ENCODE measurements at regions not wholly inside any gene's neighbourhood (a gene's known extent, or its start where the extent isn't known, plus 50 kb on each side); places are given as distances from the start of the nearest gene placed in this dataset.

- Histone ChIP-seq H3K4me1 (ENCODE audit: control insufficient read depth, extremely low read depth, insufficient read depth, low read length) (no peaks in the 10 kb centered on the region), H2AFZ (ENCODE audit: low read length) (no peak overlapping the region), H3K27me3 (ENCODE audit: control insufficient read depth, insufficient read depth, low read length) (peaks cover 11% of the 10 kb centered on the region), H4K20me1 (ENCODE audit: control insufficient read depth, extremely low read depth, insufficient read depth, low read length) (no peaks in the 10 kb centered on the region), H3K4me3 (replicated peaks in 1 of 4; ENCODE audit: control extremely low read depth in 1 of 4, insufficient read depth in 1 of 4, low read depth in 3 of 4, low read length in 4 of 4) (no peak overlapping the region), H3K9me3 (ENCODE audit: control insufficient read depth, insufficient read depth, low read depth, low read length) (no peaks in the 10 kb centered on the region), H3K4me2 (ENCODE audit: extremely low read depth, insufficient read depth, low read length) (no peak overlapping the region), H3K27ac (ENCODE audit: insufficient read depth, low read length) (no peak overlapping the region), H3K36me3 (ENCODE audit: control insufficient read depth, insufficient read depth, low read length) (no peaks in the 10 kb centered on the region), H3K79me2 (ENCODE audit: control insufficient read depth, insufficient read depth, low read length) (no peaks in the 10 kb centered on the region), H3K9ac (ENCODE audit: insufficient read depth, low read length) (no peak overlapping the region)
- TF ChIP-seq EZH2 (IDR thresholded peaks at IDR 0.05; ENCODE audit: low read length, missing control alignments), result no peak
- TF ChIP-seq CTCF (conservative IDR thresholded peaks at IDR 0.05 in 1 of 2, IDR thresholded peaks at IDR 0.05 in 1 of 2; ENCODE audit: low read depth in 1 of 2, low read length in 2 of 2), result no peak
- DNase-seq (ENCODE audit: low read depth in 2 of 2), result no peak
Observed at GRCh38 chr3:99066863-99067262, 165.4 kb upstream of the DCBLD2 start.

DNA sequence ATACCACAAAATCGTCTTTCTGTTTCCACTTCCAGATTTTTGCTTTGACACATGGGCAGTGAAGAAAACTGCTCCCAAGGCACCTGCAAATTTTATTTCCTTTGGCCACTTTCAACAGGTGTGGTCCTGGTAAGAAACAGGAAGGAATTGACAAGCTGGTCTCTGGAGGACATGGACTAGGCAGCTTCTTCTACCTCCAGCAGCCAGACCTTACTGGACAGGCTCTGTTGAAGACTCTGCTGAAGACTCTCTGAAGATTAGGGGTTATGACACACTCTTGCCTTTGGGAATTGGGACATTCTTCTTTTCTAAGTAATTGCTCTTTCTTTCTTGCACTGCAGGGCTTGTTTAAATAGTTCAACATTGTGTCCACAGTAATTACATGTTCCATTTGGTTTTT is 147.7 kb upstream of the DCBLD2 start:
- Histone ChIP-seq H3K4me2 (ENCODE audit: extremely low read depth, insufficient read depth, low read length) (no peak overlapping the region), H3K9me3 (ENCODE audit: control insufficient read depth, insufficient read depth, low read depth, low read length) (no peaks in the 10 kb centered on the region), H3K4me1 (ENCODE audit: control insufficient read depth, extremely low read depth, insufficient read depth, low read length) (no peaks in the 10 kb centered on the region), H3K4me3 (replicated peaks in 1 of 4; ENCODE audit: control extremely low read depth in 1 of 4, insufficient read depth in 1 of 4, low read depth in 3 of 4, low read length in 4 of 4) (no peak overlapping the region), H3K79me2 (ENCODE audit: control insufficient read depth, insufficient read depth, low read length) (no peaks in the 10 kb centered on the region), H3K9ac (ENCODE audit: insufficient read depth, low read length) (no peak overlapping the region), H3K36me3 (ENCODE audit: control insufficient read depth, insufficient read depth, low read length) (no peaks in the 10 kb centered on the region), H3K27ac (ENCODE audit: insufficient read depth, low read length) (no peak overlapping the region), H3K27me3 (ENCODE audit: control insufficient read depth, insufficient read depth, low read length) (no peaks in the 10 kb centered on the region), H4K20me1 (ENCODE audit: control insufficient read depth, extremely low read depth, insufficient read depth, low read length) (no peaks in the 10 kb centered on the region), H2AFZ (ENCODE audit: low read length) (no peak overlapping the region)
- no peak for DNase-seq (ENCODE audit: low read depth in 2 of 2)
- TF ChIP-seq CTCF (conservative IDR thresholded peaks at IDR 0.05 in 1 of 2, IDR thresholded peaks at IDR 0.05 in 1 of 2; ENCODE audit: low read depth in 1 of 2, low read length in 2 of 2), result no peak
- no peak for TF ChIP-seq EZH2 (IDR thresholded peaks at IDR 0.05; ENCODE audit: low read length, missing control alignments)

- Histone ChIP-seq H3K79me2 (ENCODE audit: control insufficient read depth, insufficient read depth, low read length) (no peaks in the 10 kb centered on the region), H3K9me3 (ENCODE audit: control insufficient read depth, insufficient read depth, low read depth, low read length) (no peaks in the 10 kb centered on the region), H3K27ac (ENCODE audit: insufficient read depth, low read length) (no peak overlapping the region), H3K27me3 (ENCODE audit: control insufficient read depth, insufficient read depth, low read length) (no peaks in the 10 kb centered on the region), H3K4me1 (ENCODE audit: control insufficient read depth, extremely low read depth, insufficient read depth, low read length) (no peaks in the 10 kb centered on the region), H3K9ac (ENCODE audit: insufficient read depth, low read length) (no peak overlapping the region), H3K4me2 (ENCODE audit: extremely low read depth, insufficient read depth, low read length) (no peak overlapping the region), H3K4me3 (replicated peaks in 1 of 4; ENCODE audit: control extremely low read depth in 1 of 4, insufficient read depth in 1 of 4, low read depth in 3 of 4, low read length in 4 of 4) (no peak overlapping the region), H4K20me1 (ENCODE audit: control insufficient read depth, extremely low read depth, insufficient read depth, low read length) (no peaks in the 10 kb centered on the region), H3K36me3 (ENCODE audit: control insufficient read depth, insufficient read depth, low read length) (no peaks in the 10 kb centered on the region), H2AFZ (ENCODE audit: low read length) (no peak overlapping the region)
- DNase-seq (ENCODE audit: low read depth in 2 of 2), result no peak
- no peak for TF ChIP-seq CTCF (conservative IDR thresholded peaks at IDR 0.05 in 1 of 2, IDR thresholded peaks at IDR 0.05 in 1 of 2; ENCODE audit: low read depth in 1 of 2, low read length in 2 of 2)
- no peak for TF ChIP-seq EZH2 (IDR thresholded peaks at IDR 0.05; ENCODE audit: low read length, missing control alignments)
Observed at GRCh38 chr3:99041747-99042146, 140.3 kb upstream of the DCBLD2 start.
